BLaER1 (cell line): ENCODE measurements at regions not wholly inside any gene's neighbourhood (a gene's known extent, or its start where the extent isn't known, plus 50 kb on each side); places are given as distances from the start of the nearest gene placed in this dataset.

ENCODE experiments used
- H3K27ac ChIP-seq: shearing (Covaris generic); formaldehyde crosslinking; 2 replicates; pipeline ENCODE4 v1.8.1; 2022
- H3K27me3 ChIP-seq: shearing (Covaris generic); formaldehyde crosslinking; 2 replicates; pipeline ENCODE4 v1.8.1; 2022
- H3K36me3 ChIP-seq: shearing (Covaris generic); formaldehyde crosslinking; 2 replicates; pipeline ENCODE4 v1.8.1; 2022
- H3K4me1 ChIP-seq: shearing (Covaris generic); formaldehyde crosslinking; 2 replicates; pipeline ENCODE4 v1.8.1; 2022
- H3K4me2 ChIP-seq: shearing (Covaris generic); formaldehyde crosslinking; 2 replicates; pipeline ENCODE4 v1.8.1; 2022
- H3K4me3 ChIP-seq: shearing (Covaris generic); formaldehyde crosslinking; 2 replicates; pipeline ENCODE4 v1.8.1; 2022
- H3K9ac ChIP-seq: shearing (Covaris generic); formaldehyde crosslinking; 2 replicates; pipeline ENCODE4 v1.8.1; 2022
- H3K9me3 ChIP-seq: shearing (Covaris generic); formaldehyde crosslinking; 2 replicates; pipeline ENCODE4 v1.8.1; 2022
- H4K20me1 ChIP-seq: shearing (Covaris generic); formaldehyde crosslinking; 2 replicates; pipeline ENCODE4 v1.8.1; 2022
- Cebpa-rat ChIP-seq: shearing (Covaris generic); IDR thresholded peaks from 2 replicates; pipeline ENCODE4 v1.8.1; 2022

GRCh38 chr4:111701102-111701501 is 444.2 kb upstream of the FAM241A start:
- H3K27ac ChIP-seq = no peak overlapping the region
- H3K4me2 ChIP-seq = no peak overlapping the region
- H3K4me3 ChIP-seq = no peak overlapping the region
- no peaks in the 10 kb centered on the region for H3K9me3 ChIP-seq
- no peaks in the 10 kb centered on the region for H3K27me3 ChIP-seq
- no peaks in the 10 kb centered on the region for H3K36me3 ChIP-seq
- H3K4me1 ChIP-seq = no peaks in the 10 kb centered on the region
- no peak overlapping the region for H3K9ac ChIP-seq
- no peak for TF ChIP-seq Cebpa-rat
- H4K20me1 ChIP-seq = no peaks in the 10 kb centered on the region

- Histone ChIP-seq H3K36me3 (no peaks in the 10 kb centered on the region), H3K4me2 (no peak overlapping the region), H3K9me3 (no peaks in the 10 kb centered on the region), H3K27me3 (no peaks in the 10 kb centered on the region), H3K27ac (no peak overlapping the region), H3K4me1 (no peaks in the 10 kb centered on the region), H4K20me1 (no peaks in the 10 kb centered on the region), H3K4me3 (no peak overlapping the region), H3K9ac (no peak overlapping the region)
- TF ChIP-seq Cebpa-rat = no peak
These were observed 437.8 kb upstream of the FAM241A start for GRCh38 chr4:111707491-111707890.

GRCh38 chr4:111712093-111712677 is 433.1 kb upstream of the FAM241A start:
- no peaks in the 10 kb centered on the region for H3K27me3 ChIP-seq
- H4K20me1 ChIP-seq = no peaks in the 10 kb centered on the region
- H3K9ac ChIP-seq = no peak overlapping the region
- H3K4me2 ChIP-seq = no peak overlapping the region
- no peaks in the 10 kb centered on the region for H3K9me3 ChIP-seq
- no peaks in the 10 kb centered on the region for H3K36me3 ChIP-seq
- no peak overlapping the region for H3K27ac ChIP-seq
- H3K4me1 ChIP-seq = no peaks in the 10 kb centered on the region
- TF ChIP-seq Cebpa-rat = no peak
- H3K4me3 ChIP-seq = no peak overlapping the region

DNA sequence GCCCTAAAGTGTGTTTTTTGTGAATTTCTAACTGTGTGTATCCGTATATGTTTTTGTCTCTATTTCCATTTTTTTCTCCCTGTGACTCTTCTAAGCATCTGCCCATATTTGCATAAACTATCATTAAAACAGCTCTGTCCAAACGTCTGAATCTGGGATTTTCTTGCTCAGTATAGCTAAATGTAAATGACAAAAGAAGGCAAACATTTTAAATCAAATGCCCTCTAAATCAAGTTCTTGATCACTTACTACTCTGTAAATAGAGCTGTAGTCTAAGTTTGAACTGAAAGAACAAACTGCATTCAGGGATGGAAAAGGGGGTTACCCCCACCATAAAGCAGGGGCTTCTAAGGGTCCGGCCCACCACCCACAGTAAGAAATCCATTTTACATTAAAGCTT is 432.0 kb upstream of the FAM241A start:
- H3K9me3 ChIP-seq = no peaks in the 10 kb centered on the region
- no peak overlapping the region for H3K9ac ChIP-seq
- no peaks in the 10 kb centered on the region for H4K20me1 ChIP-seq

DNA sequence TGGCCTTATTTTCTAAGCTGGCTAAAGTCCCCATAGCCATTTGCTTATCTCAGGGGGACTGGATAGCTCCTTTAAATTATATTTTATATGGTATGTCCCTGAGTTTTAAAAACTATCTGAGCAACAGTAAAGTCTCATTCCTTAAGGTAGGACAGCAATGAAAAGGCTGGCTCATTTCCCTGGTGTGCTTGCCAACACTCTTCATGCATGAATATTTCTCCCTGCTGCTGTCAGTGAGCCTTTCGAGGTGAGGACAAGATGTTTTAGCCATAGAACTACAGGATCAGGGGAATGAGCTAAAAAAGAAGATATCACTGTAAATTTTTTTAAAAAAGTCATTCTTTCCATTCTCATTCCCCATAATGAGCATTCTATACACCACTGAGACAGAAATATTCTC is 427.3 kb upstream of the FAM241A start:
- Histone ChIP-seq H3K27ac (no peak overlapping the region), H3K36me3 (no peaks in the 10 kb centered on the region), H3K9me3 (no peaks in the 10 kb centered on the region)

More for the DNA sequence above, 432.0 kb upstream of the FAM241A start:
- Histone ChIP-seq H3K4me3 (no peak overlapping the region), H3K36me3 (no peaks in the 10 kb centered on the region), H3K27me3 (no peaks in the 10 kb centered on the region), H3K4me2 (no peak overlapping the region), H3K27ac (no peak overlapping the region), H3K4me1 (no peaks in the 10 kb centered on the region)
- no peak for TF ChIP-seq Cebpa-rat

GRCh38 chr4:111718763-111719559 is 426.3 kb upstream of the FAM241A start:
- Histone ChIP-seq H3K9me3 (no peaks in the 10 kb centered on the region), H3K4me1 (no peaks in the 10 kb centered on the region), H3K9ac (no peak overlapping the region), H3K27me3 (no peaks in the 10 kb centered on the region), H3K4me3 (no peak overlapping the region), H4K20me1 (no peaks in the 10 kb centered on the region), H3K4me2 (no peak overlapping the region), H3K36me3 (no peaks in the 10 kb centered on the region), H3K27ac (no peak overlapping the region)
- TF ChIP-seq Cebpa-rat = no peak

More for the DNA sequence above, 427.3 kb upstream of the FAM241A start:
- Histone ChIP-seq H3K9ac (no peak overlapping the region), H3K4me1 (no peaks in the 10 kb centered on the region), H3K27me3 (no peaks in the 10 kb centered on the region), H3K4me3 (no peak overlapping the region), H4K20me1 (no peaks in the 10 kb centered on the region), H3K4me2 (no peak overlapping the region)
- no peak for TF ChIP-seq Cebpa-rat

DNA sequence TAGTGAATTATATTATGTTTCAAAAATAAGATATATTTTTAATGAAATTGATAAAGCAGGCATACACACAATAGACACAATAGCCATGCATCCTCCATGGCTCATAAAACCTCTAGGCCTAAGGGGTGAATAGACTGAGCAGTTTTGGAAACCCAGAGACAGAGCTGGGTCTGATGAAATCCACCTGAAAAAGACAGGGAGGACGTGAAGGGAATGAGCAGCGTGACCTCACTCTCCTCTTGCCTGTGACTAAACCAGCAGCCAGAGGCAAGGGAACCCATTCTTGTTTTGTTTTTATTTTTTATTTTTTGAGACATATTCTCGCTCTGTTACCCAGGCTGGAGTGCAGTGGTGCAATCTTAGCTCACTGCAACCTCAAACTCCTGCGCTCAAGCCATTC is 424.4 kb upstream of the FAM241A start:
- Histone ChIP-seq H3K9me3 (no peaks in the 10 kb centered on the region), H3K27me3 (no peaks in the 10 kb centered on the region), H3K27ac (no peak overlapping the region), H3K9ac (no peak overlapping the region), H4K20me1 (no peaks in the 10 kb centered on the region), H3K4me2 (no peak overlapping the region), H3K4me3 (no peak overlapping the region), H3K4me1 (no peaks in the 10 kb centered on the region), H3K36me3 (no peaks in the 10 kb centered on the region)
- TF ChIP-seq Cebpa-rat = no peak

DNA sequence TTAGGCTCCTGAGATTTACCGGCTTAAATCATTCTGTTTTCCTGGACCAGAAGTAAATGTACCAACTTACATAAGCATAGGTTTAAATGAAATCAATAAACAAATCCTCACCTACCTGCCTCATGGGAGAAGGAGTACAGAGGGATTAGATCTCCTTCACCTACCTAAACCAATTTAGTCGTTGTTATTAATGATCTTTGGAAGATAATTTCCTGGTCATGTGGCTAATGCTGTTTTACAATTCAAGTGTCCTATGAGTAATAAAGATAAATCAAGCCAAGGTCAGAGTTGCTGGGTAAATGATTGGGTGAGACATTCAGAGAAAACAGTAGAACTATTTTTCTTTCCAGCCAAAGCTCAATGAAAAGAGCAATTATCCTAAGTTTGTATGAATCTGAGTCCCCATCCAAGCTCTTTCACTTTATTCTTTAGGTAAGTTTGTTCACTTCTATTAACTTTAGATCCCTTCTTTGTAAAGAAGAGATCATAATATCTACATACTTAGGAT is 423.0 kb upstream of the FAM241A start:
- Histone ChIP-seq H3K27me3 (no peaks in the 10 kb centered on the region), H4K20me1 (no peaks in the 10 kb centered on the region), H3K4me3 (no peak overlapping the region), H3K9me3 (no peaks in the 10 kb centered on the region), H3K27ac (no peak overlapping the region), H3K9ac (no peak overlapping the region), H3K36me3 (no peaks in the 10 kb centered on the region), H3K4me2 (no peak overlapping the region), H3K4me1 (no peaks in the 10 kb centered on the region)
- no peak for TF ChIP-seq Cebpa-rat

DNA sequence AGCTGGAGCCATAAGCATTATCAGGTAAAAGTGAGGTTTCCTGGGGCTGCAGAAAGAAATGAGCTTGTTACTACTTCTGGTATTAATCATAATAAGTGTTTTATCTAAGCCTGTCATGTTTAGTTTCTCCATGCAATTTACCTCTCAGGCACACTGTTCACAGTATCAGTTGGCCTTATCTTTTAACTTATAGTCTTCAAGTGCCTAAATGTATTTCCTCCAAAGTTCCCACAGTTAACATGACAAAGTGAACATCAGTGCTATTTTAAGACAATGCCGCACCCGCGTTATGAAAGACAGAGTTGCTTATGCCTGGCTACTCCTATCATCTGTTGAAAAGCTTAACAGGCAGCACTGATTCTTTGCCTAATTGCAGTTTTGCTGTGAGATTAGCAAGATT is 408.7 kb upstream of the FAM241A start:
- no peaks in the 10 kb centered on the region for H3K27me3 ChIP-seq
- no peak overlapping the region for H3K4me3 ChIP-seq
- H3K4me2 ChIP-seq = no peak overlapping the region
- TF ChIP-seq Cebpa-rat = no peak
- no peak overlapping the region for H3K9ac ChIP-seq
- no peaks in the 10 kb centered on the region for H3K36me3 ChIP-seq
- H3K27ac ChIP-seq = no peak overlapping the region
- H4K20me1 ChIP-seq = no peaks in the 10 kb centered on the region
- H3K4me1 ChIP-seq = no peaks in the 10 kb centered on the region
- H3K9me3 ChIP-seq = no peaks in the 10 kb centered on the region

- no peak for TF ChIP-seq Cebpa-rat
- H3K9ac ChIP-seq = no peak overlapping the region
- no peak overlapping the region for H3K4me2 ChIP-seq
- H3K36me3 ChIP-seq = no peaks in the 10 kb centered on the region
- no peaks in the 10 kb centered on the region for H3K9me3 ChIP-seq
- no peaks in the 10 kb centered on the region for H3K4me1 ChIP-seq
- H3K27ac ChIP-seq = no peak overlapping the region
- no peaks in the 10 kb centered on the region for H4K20me1 ChIP-seq
- H3K27me3 ChIP-seq = no peaks in the 10 kb centered on the region
- no peak overlapping the region for H3K4me3 ChIP-seq
These were observed 400.4 kb upstream of the FAM241A start for GRCh38 chr4:111744847-111745246.
